Right lobe of liver (tissue), 4 donors: ENCODE measurements at regions not wholly inside any gene's neighbourhood (a gene's known extent, or its start where the extent isn't known, plus 50 kb on each side); places are given as distances from the start of the nearest gene placed in this dataset.

Experiments
- POLR2A ChIP-seq: fragments of 450-650 bp; IDR thresholded peaks from one replicate; pipeline ENCODE4 v1.6.1; 2017; ENCODE audit warnings: antibody characterized with exemption, mild to moderate bottlenecking
- TF ChIP-seq, protein P1 (sequence below), 4 donors: fragments of 200-600 bp in 3 of 4; fragments of 450-650 bp in 1 of 4; IDR thresholded peaks; one replicate each; pipeline versions ENCODE4 v1.5.1 to v1.8.0; 2016 to 2022; ENCODE audit warnings: antibody characterized with exemption in 4 of 4, mild to moderate bottlenecking in 2 of 4
- donor health status: DM: no; HTN: no; CAD: no.
- donor health status: DM: no; HTN: no; CAD: no.
- donor health status: DM: no; HTN: yes; CAD: no.

DNA sequence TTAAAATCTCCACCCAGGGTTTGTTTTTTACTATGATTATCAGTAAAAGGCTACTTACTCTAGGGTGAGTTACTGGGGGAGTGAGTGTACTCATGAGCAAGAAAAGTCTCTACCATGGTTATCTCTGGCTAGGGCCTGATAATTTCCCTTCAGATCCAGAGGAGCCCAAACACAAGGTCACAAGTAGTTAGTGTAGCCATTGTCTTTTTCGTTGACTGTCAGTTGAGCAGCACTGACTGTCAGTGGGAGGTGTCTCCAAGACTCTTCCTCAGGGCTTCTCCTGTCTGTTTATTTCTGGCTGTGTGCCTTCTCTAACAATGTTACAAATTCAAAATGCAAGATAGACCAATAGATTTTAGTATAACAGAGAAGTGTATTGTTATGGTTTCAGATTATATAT is 181.2 kb upstream of the MIS18BP1 start:
- TF ChIP-seq, protein P1, sequence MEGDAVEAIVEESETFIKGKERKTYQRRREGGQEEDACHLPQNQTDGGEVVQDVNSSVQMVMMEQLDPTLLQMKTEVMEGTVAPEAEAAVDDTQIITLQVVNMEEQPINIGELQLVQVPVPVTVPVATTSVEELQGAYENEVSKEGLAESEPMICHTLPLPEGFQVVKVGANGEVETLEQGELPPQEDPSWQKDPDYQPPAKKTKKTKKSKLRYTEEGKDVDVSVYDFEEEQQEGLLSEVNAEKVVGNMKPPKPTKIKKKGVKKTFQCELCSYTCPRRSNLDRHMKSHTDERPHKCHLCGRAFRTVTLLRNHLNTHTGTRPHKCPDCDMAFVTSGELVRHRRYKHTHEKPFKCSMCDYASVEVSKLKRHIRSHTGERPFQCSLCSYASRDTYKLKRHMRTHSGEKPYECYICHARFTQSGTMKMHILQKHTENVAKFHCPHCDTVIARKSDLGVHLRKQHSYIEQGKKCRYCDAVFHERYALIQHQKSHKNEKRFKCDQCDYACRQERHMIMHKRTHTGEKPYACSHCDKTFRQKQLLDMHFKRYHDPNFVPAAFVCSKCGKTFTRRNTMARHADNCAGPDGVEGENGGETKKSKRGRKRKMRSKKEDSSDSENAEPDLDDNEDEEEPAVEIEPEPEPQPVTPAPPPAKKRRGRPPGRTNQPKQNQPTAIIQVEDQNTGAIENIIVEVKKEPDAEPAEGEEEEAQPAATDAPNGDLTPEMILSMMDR (IDR thresholded peaks at IDR 0.05) = no peak
- TF ChIP-seq POLR2A = no peak
